NCI-H1436 treated with DMSO at 0.1 percent for 48 hours (cell line): ENCODE measurements at regions not wholly inside any gene's neighbourhood (a gene's known extent, or its start where the extent isn't known, plus 50 kb on each side); places are given as distances from the start of the nearest gene placed in this dataset.
"Not testable (repeated sequence)": the region's sequence is repeated elsewhere in the genome, so short reads cannot be mapped to it uniquely, and the experiment has no call there.

Source experiments
- DNase-seq: peaks from one replicate; lab custom pipeline; 2025; lab: John Stamatoyannopoulos, UW

- no peak for DNase-seq
These were observed 1970.2 kb upstream of the FLRT2 start for GRCh38 chr14:83559721-83560120.

- DNase-seq: no peak
These were observed 1968.7 kb upstream of the FLRT2 start for GRCh38 chr14:83561261-83561660.

GRCh38 chr14:83566567-83566966, 1963.4 kb upstream of the FLRT2 start:
- DNase-seq: no peak

- DNase-seq: no peak
These were observed 1961.8 kb upstream of the FLRT2 start for GRCh38 chr14:83568141-83568540.

- no peak for DNase-seq
These were observed 1954.6 kb upstream of the FLRT2 start for GRCh38 chr14:83575301-83575700.

- DNase-seq: no peak
These were observed 1946.7 kb upstream of the FLRT2 start for GRCh38 chr14:83583201-83583600.

GRCh38 chr14:83594874-83595273, 1935.1 kb upstream of the FLRT2 start:
- no peak for DNase-seq

- no peak for DNase-seq
These were observed 1922.3 kb upstream of the FLRT2 start for GRCh38 chr14:83607682-83608081.

GRCh38 chr14:83611491-83611890, 1918.5 kb upstream of the FLRT2 start:
- DNase-seq: no peak

GRCh38 chr14:83611906-83612390, 1918.0 kb upstream of the FLRT2 start:
- no peak for DNase-seq

GRCh38 chr14:83614956-83615355, 1915.0 kb upstream of the FLRT2 start:
- DNase-seq: no peak

GRCh38 chr14:83624541-83624940, 1905.4 kb upstream of the FLRT2 start:
- DNase-seq: no peak

GRCh38 chr14:83632375-83632774, 1897.6 kb upstream of the FLRT2 start:
- DNase-seq: peak; percentile 11

GRCh38 chr14:83638748-83639504, 1891.0 kb upstream of the FLRT2 start:
- no peak for DNase-seq

GRCh38 chr14:83639505-83639875, 1890.5 kb upstream of the FLRT2 start:
- not testable (repeated sequence) for DNase-seq

GRCh38 chr14:83646228-83646627, 1883.7 kb upstream of the FLRT2 start:
- no peak for DNase-seq

- DNase-seq: no peak
These were observed 1869.3 kb upstream of the FLRT2 start for GRCh38 chr14:83660597-83660996.

GRCh38 chr14:83664389-83664788, 1865.6 kb upstream of the FLRT2 start:
- DNase-seq: peak; percentile 22

GRCh38 chr14:83689265-83689664, 1840.7 kb upstream of the FLRT2 start:
- DNase-seq: no peak

- DNase-seq: no peak
These were observed 1832.8 kb upstream of the FLRT2 start for GRCh38 chr14:83697099-83697498.

- DNase-seq: no peak
These were observed 1827.3 kb upstream of the FLRT2 start for GRCh38 chr14:83702619-83703018.

- no peak for DNase-seq
These were observed 1823.6 kb upstream of the FLRT2 start for GRCh38 chr14:83706231-83706954.

- DNase-seq: no peak
These were observed 1822.9 kb upstream of the FLRT2 start for GRCh38 chr14:83707056-83707455.
